GM12891 (cell line): ENCODE measurements at regions not wholly inside any gene's neighbourhood (a gene's known extent, or its start where the extent isn't known, plus 50 kb on each side); places are given as distances from the start of the nearest gene placed in this dataset.

Experiments
- DNase-seq: peaks from one replicate; pipeline ENCODE4 v3.0.0; 2011; ENCODE audit warnings: low spot score; ENCODE audit not compliant: insufficient read length
- FAIRE-seq: peaks from 2 replicates; lab custom pipeline; 2011; peaks lifted over from hg19 to GRCh38; lab: Jason Lieb, UNC
- PAX5 ChIP-seq: IDR thresholded peaks from 2 replicates; pipeline ENCODE4 v1.6.1; 2011; ENCODE audit warnings: low read length, moderate library complexity, mild to moderate bottlenecking; ENCODE audit not compliant: insufficient read depth, severe bottlenecking
- POLR2A ChIP-seq: IDR thresholded peaks from 2 replicates; pipeline ENCODE4 v1.6.1; 2011; ENCODE audit warnings: low read depth, low read length, control low read depth
- POLR2AphosphoS5 ChIP-seq: IDR thresholded peaks from 2 replicates; pipeline ENCODE4 v1.6.1; 2011; ENCODE audit warnings: low read depth, low read length, control low read depth
- POU2F2 ChIP-seq: IDR thresholded peaks from 2 replicates; pipeline ENCODE4 v1.6.1; 2011; ENCODE audit warnings: low read depth, mild to moderate bottlenecking, control low read depth, low read length, moderate library complexity
- SPI1 ChIP-seq: IDR thresholded peaks from 2 replicates; pipeline ENCODE4 v1.6.1; 2011; ENCODE audit warnings: low read depth, low read length, control low read depth
- TAF1 ChIP-seq: IDR thresholded peaks from 2 replicates; pipeline ENCODE4 v1.6.1; 2011; ENCODE audit warnings: low read depth, low read length, control low read depth

- TF ChIP-seq PAX5 (no peak), SPI1 (no peak), POLR2A (no peak), POLR2AphosphoS5 (no peak), TAF1 (no peak), POU2F2 (no peak)
- FAIRE-seq (peak; percentile 47), DNase-seq (peak; percentile 30)
Observed at GRCh38 chr2:3959372-3959771, 256.0 kb downstream of the DCDC2C start.

- DNase-seq, result no peak
- TF ChIP-seq PAX5 (no peak), TAF1 (no peak), POU2F2 (no peak), SPI1 (no peak)
- no peak for FAIRE-seq
Observed at GRCh38 chr2:3960106-3960505, 256.7 kb downstream of the DCDC2C start.

DNA sequence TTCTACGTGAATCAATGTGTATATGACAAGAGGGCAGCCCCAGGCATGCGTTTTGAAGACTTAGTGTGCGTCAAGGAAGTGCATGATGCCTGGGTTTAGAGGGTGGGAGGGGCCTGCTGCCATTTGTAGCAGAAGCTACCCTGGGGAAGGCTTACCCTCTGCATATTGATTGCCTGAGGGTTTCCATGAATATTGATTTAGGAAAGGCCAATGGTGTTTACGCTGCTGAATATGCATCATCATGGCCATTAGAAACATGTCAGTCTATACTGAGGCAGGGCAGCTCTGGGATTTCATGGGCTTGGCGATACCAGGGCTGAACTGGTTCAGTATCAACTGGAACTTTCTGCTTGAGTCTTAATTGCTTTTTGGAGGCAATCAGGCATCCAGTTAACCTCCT is 259.3 kb downstream of the DCDC2C start:
- FAIRE-seq (no peak), DNase-seq (no peak)

DNA sequence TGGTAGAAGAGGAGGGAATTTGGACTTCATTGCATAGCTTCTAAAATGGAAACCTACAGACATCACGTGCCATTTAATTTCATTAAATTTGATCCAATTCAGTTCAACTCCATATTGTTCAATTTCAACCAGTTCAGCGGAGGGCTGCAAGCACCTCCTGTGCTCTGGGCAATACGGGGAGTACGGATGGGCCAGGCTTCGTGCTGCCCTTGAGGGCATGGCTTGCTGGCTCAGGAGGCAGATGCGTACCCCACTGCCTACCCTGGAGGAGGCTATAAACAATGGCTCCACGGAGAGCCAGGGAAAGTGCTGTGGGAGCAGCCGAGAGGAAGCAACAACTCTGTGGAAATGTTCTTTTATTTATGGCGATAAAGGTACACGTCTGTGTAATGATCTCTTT is 261.8 kb downstream of the DCDC2C start:
- FAIRE-seq (no peak), DNase-seq (no peak)
- no peak for TF ChIP-seq POU2F2
- no peak for TF ChIP-seq SPI1
- TF ChIP-seq TAF1, result no peak
- no peak for TF ChIP-seq PAX5
- no peak for TF ChIP-seq POLR2A
- no peak for TF ChIP-seq POLR2AphosphoS5

More for the DNA sequence above, 259.3 kb downstream of the DCDC2C start:
- TF ChIP-seq POLR2AphosphoS5 (no peak), PAX5 (no peak), TAF1 (no peak), POLR2A (no peak), SPI1 (no peak), POU2F2 (no peak)

- no peak for FAIRE-seq
- TF ChIP-seq TAF1, result no peak
- no peak for TF ChIP-seq PAX5
- no peak for TF ChIP-seq SPI1
- no peak for TF ChIP-seq POLR2A
- no peak for DNase-seq
Observed at GRCh38 chr2:3965953-3966352, 262.6 kb downstream of the DCDC2C start.

- TF ChIP-seq POLR2AphosphoS5 (no peak), PAX5 (no peak), POLR2A (no peak), SPI1 (no peak)
- DNase-seq (no peak), FAIRE-seq (no peak)
Observed at GRCh38 chr2:3966470-3966869, 263.1 kb downstream of the DCDC2C start.

GRCh38 chr2:3968736-3969135 is 265.4 kb downstream of the DCDC2C start:
- FAIRE-seq (no peak), DNase-seq (no peak)
- no peak for TF ChIP-seq POLR2A
- no peak for TF ChIP-seq SPI1
- TF ChIP-seq PAX5, result no peak
- no peak for TF ChIP-seq POLR2AphosphoS5
- no peak for TF ChIP-seq TAF1
- no peak for TF ChIP-seq POU2F2

- TF ChIP-seq PAX5 (no peak), POU2F2 (no peak), SPI1 (no peak), TAF1 (no peak), POLR2AphosphoS5 (no peak)
- DNase-seq (no peak), FAIRE-seq (no peak)
Observed at GRCh38 chr2:3970791-3971651, 267.6 kb downstream of the DCDC2C start.

- no peak for DNase-seq
- FAIRE-seq, result peak; percentile 91
Observed at GRCh38 chr2:3971652-3972192, 268.3 kb downstream of the DCDC2C start.

DNA sequence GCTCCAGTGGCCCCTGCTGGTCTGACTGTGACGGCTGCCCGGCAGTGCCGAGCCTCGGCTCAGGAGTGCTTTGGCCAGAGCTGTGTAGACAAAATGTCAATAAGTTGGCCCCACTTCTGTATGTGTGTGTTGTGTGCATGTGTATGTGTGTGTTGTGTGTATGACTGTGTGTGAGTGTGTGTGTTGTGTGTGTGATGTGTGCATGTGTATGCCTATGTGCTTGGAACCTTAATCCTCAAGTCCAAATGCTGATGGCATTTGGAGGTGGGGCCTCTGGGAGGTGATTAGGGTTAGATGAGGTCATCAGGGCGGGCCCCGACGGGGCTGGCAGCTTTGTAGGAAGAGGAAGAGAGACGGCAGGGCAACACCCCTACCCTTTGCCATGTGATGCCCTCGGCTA is 269.0 kb downstream of the DCDC2C start:
- DNase-seq, result no peak
- FAIRE-seq, result no peak
- TF ChIP-seq TAF1 (no peak), PAX5 (no peak), SPI1 (no peak), POU2F2 (no peak)

More at GRCh38 chr2:3971652-3972192, 268.3 kb downstream of the DCDC2C start:
- TF ChIP-seq POLR2AphosphoS5, result no peak
